Karpas-422 (cell line): ENCODE measurements at regions not wholly inside any gene's neighbourhood (a gene's known extent, or its start where the extent isn't known, plus 50 kb on each side); places are given as distances from the start of the nearest gene placed in this dataset.

Experiments used
- DNase-seq: peaks from one replicate; pipeline ENCODE4 v3.0.0-alpha.2; 2015
- H2AFZ ChIP-seq: fragments of 200-600 bp; sonication (generic); 2 replicates; pipeline ENCODE4 v1.6.1; 2014; ENCODE audit warnings: antibody characterized with exemption, low read length, mixed read lengths
- H3K27ac ChIP-seq: fragments of 200-600 bp; sonication (generic); 2 replicates; pipeline ENCODE4 v1.5.1; 2014; ENCODE audit warnings: mild to moderate bottlenecking, low read length, moderate library complexity
- H3K27me3 ChIP-seq: fragments of 200-600 bp; sonication (generic); 2 replicates; pipeline ENCODE4 v1.6.1; 2014; ENCODE audit warnings: low read length, mixed read lengths
- H3K36me3 ChIP-seq: fragments of 200-600 bp; sonication (generic); 2 replicates; pipeline ENCODE4 v1.6.1; 2014; ENCODE audit warnings: low read length, mixed read lengths; ENCODE audit not compliant: insufficient read depth
- H3K4me1 ChIP-seq: fragments of 200-600 bp; sonication (generic); 2 replicates; pipeline ENCODE4 v1.6.1; 2014; ENCODE audit warnings: mild to moderate bottlenecking, low read length, mixed read lengths
- H3K4me2 ChIP-seq: fragments of 200-600 bp; sonication (generic); 2 replicates; pipeline ENCODE4 v1.6.1; 2014; ENCODE audit warnings: low read length, low read depth, mild to moderate bottlenecking; ENCODE audit not compliant: poor library complexity, severe bottlenecking
- H3K4me3 ChIP-seq: fragments of 200-600 bp; sonication (generic); 2 replicates; pipeline ENCODE4 v1.5.1; 2014; ENCODE audit warnings: mild to moderate bottlenecking, antibody characterized with exemption, low read length, mixed read lengths
- H3K79me2 ChIP-seq: fragments of 200-600 bp; sonication (generic); 2 replicates; pipeline ENCODE4 v1.6.1; 2014; ENCODE audit warnings: mild to moderate bottlenecking, low read length, mixed read lengths
- H3K9ac ChIP-seq: fragments of 200-600 bp; sonication (generic); 2 replicates; pipeline ENCODE4 v1.6.0; 2014; ENCODE audit warnings: low read length
- H3K9me2 ChIP-seq: fragments of 200-600 bp; sonication (generic), shearing (Covaris generic); replicated peaks from 2 replicates; pipeline ENCODE4 v1.6.0; 2014; ENCODE audit warnings: mild to moderate bottlenecking, low read length, moderate library complexity; ENCODE audit not compliant: insufficient read depth
- H3K9me3 ChIP-seq: fragments of 300-700, 200-600 bp; sonication (generic); 2 replicates; pipeline ENCODE4 v1.6.1; 2014; ENCODE audit warnings: low read length, mixed read lengths
- H4K20me1 ChIP-seq: fragments of 200-600 bp; sonication (generic); 2 replicates; pipeline ENCODE4 v1.6.1; 2014; ENCODE audit warnings: mild to moderate bottlenecking, antibody characterized with exemption, low read length, low read depth; ENCODE audit not compliant: insufficient read depth

DNA sequence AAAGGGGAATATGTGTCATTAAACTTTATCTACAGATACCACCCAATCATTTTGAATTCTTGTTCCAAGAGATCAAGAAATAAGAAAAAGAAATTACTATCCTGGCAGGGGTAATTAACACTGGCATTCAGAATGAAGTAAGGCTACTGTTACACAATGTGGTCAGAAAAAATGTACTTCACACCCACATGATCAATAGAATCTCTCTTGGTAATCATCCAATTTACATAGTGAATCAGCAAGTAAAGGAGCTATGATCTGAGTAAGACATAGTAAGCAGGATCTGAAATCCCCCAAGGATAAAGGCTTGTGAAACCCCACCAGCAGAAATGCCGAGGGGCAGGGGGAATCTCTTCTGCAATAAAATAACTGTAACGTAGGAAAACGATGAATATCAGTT lies 466.5 kb downstream of the FAM181B start:
- H3K36me3 ChIP-seq, result no peaks in the 10 kb centered on the region
- no peak overlapping the region for H3K4me2 ChIP-seq
- H3K79me2 ChIP-seq, result no peaks in the 10 kb centered on the region
- no peaks in the 10 kb centered on the region for H3K27me3 ChIP-seq
- DNase-seq, result no peak
- no peak overlapping the region for H3K9ac ChIP-seq
- no peaks in the 10 kb centered on the region for H4K20me1 ChIP-seq
- H3K27ac ChIP-seq, result no peak overlapping the region
- no peaks in the 10 kb centered on the region for H3K9me2 ChIP-seq
- H3K9me3 ChIP-seq, result no peaks in the 10 kb centered on the region
- no peaks in the 10 kb centered on the region for H3K4me1 ChIP-seq
- H3K4me3 ChIP-seq, result no peak overlapping the region
- no peak overlapping the region for H2AFZ ChIP-seq

DNA sequence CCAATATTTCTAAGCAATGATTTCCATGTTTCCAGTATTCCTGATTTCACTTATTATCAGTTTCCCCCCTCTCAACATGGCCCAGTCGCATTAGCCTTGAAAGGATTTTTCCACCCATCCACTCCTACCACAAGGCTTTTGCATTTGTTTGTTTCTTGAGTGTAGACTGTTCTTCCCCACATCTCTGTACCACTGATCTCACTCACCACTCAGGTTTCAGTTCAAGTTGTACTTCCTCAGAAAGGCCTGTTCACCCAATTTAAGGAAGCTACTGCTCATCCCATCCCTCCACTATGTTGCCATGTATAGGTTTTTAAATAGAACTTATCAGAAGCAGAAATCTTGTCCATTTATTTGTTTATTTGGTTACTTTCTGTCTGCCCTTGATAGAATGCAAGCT lies 472.3 kb downstream of the FAM181B start:
- Histone ChIP-seq H3K4me3 (no peak overlapping the region), H3K9me2 (no peaks in the 10 kb centered on the region), H3K9me3 (no peaks in the 10 kb centered on the region), H3K9ac (no peak overlapping the region), H3K4me1 (no peaks in the 10 kb centered on the region), H4K20me1 (no peaks in the 10 kb centered on the region), H3K27me3 (no peaks in the 10 kb centered on the region), H3K79me2 (no peaks in the 10 kb centered on the region), H2AFZ (no peak overlapping the region), H3K36me3 (no peaks in the 10 kb centered on the region), H3K27ac (no peak overlapping the region), H3K4me2 (no peak overlapping the region)
- DNase-seq, result no peak

DNA sequence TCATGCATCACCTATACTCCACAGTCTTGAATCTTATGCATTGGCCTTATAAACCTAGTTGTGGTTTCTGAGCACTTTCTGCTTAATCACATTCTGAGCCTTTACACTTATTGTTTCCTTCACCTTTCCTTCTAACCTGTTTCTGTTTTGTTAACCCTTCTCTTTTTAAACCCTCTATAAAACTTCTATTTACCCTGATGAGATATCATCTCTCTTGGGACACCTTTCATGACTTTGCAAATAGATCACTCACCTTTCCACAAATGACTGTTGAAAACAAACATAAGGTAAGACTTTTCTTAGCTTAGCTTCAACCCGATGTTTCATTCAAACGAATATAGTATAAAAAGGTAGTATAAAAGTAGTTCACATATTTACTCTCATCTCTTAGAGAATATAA lies 483.6 kb downstream of the FAM181B start:
- Histone ChIP-seq H2AFZ (no peak overlapping the region), H3K79me2 (no peaks in the 10 kb centered on the region), H3K4me2 (no peak overlapping the region), H3K9ac (no peak overlapping the region), H3K4me3 (no peak overlapping the region), H4K20me1 (no peaks in the 10 kb centered on the region), H3K4me1 (no peaks in the 10 kb centered on the region), H3K27me3 (no peaks in the 10 kb centered on the region), H3K9me2 (no peaks in the 10 kb centered on the region), H3K27ac (no peak overlapping the region), H3K9me3 (no peaks in the 10 kb centered on the region), H3K36me3 (no peaks in the 10 kb centered on the region)
- DNase-seq, result no peak

DNA sequence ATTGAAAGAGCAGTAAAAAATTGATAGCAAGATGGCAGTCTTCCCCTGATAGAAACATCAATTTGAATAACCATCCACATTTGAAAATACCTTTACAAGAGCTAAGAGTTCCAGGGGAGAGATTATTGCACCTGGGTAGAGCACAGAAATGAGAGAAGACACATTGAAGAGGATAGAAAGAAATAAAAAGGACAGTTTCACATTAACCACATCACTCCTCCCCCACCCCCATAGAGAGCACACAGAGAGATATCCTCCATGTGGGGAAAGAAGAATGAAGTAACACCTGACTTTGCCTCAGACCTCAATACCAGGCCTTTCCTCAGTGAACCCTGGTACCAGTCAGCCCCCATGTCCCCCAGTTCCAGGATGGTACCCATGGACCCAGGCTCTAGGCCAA lies 486.7 kb downstream of the FAM181B start:
- H3K9ac ChIP-seq, result no peak overlapping the region
- no peaks in the 10 kb centered on the region for H4K20me1 ChIP-seq
- no peaks in the 10 kb centered on the region for H3K9me3 ChIP-seq
- H3K27ac ChIP-seq, result no peak overlapping the region
- no peaks in the 10 kb centered on the region for H3K9me2 ChIP-seq
- H3K79me2 ChIP-seq, result no peaks in the 10 kb centered on the region
- H3K4me2 ChIP-seq, result no peak overlapping the region
- H3K27me3 ChIP-seq, result no peaks in the 10 kb centered on the region
- H3K4me1 ChIP-seq, result no peaks in the 10 kb centered on the region
- no peak for DNase-seq
- H2AFZ ChIP-seq, result no peak overlapping the region
- no peaks in the 10 kb centered on the region for H3K36me3 ChIP-seq
- H3K4me3 ChIP-seq, result no peak overlapping the region

DNA sequence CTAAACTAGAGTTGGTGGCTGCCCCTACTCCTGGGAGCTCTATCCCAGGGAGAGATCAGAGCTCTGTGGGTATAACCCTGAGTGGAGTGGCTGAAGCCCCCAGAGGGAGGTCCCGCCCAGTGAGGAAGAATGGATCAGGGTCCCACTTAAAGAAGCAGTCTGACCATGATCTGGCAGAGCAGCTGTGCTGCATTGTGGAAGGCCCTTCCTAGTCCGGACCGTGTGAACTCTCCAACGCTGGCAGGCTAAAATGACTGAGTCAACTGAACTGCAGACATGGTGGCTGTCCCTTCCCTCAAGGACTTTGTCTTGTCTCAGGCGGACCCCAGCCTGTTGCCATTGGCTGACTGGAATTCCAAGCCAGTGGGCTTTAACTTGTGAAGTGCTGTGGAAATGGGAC lies 494.2 kb downstream of the FAM181B start:
- no peak overlapping the region for H2AFZ ChIP-seq

DNA sequence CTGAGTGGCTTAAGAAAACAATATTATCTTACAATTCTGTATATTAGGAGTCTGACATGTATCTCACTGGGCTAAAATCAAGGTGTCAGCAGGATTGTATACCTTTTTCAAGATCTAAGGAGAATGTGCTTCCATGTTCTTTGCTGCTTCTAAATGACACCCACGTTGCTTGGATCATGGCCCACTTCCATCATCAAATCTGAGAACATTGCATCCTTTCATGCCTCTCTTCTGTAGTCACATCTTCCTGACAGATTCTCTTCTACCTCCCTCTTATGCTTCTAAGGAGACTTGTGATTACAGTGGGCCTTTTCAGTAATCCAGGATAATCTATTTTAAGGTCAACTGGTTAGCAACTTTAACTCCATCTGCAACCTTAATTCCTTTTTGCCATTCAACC lies 499.4 kb downstream of the FAM181B start:
- Histone ChIP-seq H3K4me2 (no peak overlapping the region), H3K27ac (no peak overlapping the region), H3K9ac (no peak overlapping the region), H3K9me3 (no peaks in the 10 kb centered on the region), H3K4me3 (no peak overlapping the region), H3K27me3 (no peaks in the 10 kb centered on the region), H3K79me2 (no peaks in the 10 kb centered on the region), H3K4me1 (no peaks in the 10 kb centered on the region), H3K36me3 (no peaks in the 10 kb centered on the region), H3K9me2 (no peaks in the 10 kb centered on the region), H4K20me1 (no peaks in the 10 kb centered on the region), H2AFZ (no peak overlapping the region)
- DNase-seq, result no peak

More for the DNA sequence above, 494.2 kb downstream of the FAM181B start:
- H3K9ac ChIP-seq, result no peak overlapping the region
- H3K79me2 ChIP-seq, result no peaks in the 10 kb centered on the region
- H3K27ac ChIP-seq, result no peak overlapping the region
- no peak overlapping the region for H3K4me2 ChIP-seq
- no peak overlapping the region for H3K4me3 ChIP-seq
- no peak for DNase-seq
- H3K4me1 ChIP-seq, result no peaks in the 10 kb centered on the region
- no peaks in the 10 kb centered on the region for H3K27me3 ChIP-seq
- no peaks in the 10 kb centered on the region for H3K9me3 ChIP-seq
- no peaks in the 10 kb centered on the region for H4K20me1 ChIP-seq
- no peaks in the 10 kb centered on the region for H3K36me3 ChIP-seq
- no peaks in the 10 kb centered on the region for H3K9me2 ChIP-seq

GRCh38 chr11:82233201-82233600 lies 500.5 kb downstream of the FAM181B start:
- Histone ChIP-seq H3K79me2 (no peaks in the 10 kb centered on the region), H3K4me1 (no peaks in the 10 kb centered on the region), H3K9ac (no peak overlapping the region), H2AFZ (no peak overlapping the region), H3K4me2 (no peak overlapping the region), H3K4me3 (no peak overlapping the region), H3K27ac (no peak overlapping the region), H4K20me1 (no peaks in the 10 kb centered on the region), H3K27me3 (no peaks in the 10 kb centered on the region), H3K9me2 (no peaks in the 10 kb centered on the region), H3K36me3 (no peaks in the 10 kb centered on the region), H3K9me3 (no peaks in the 10 kb centered on the region)
- DNase-seq, result no peak

GRCh38 chr11:82229341-82229740 lies 504.3 kb downstream of the FAM181B start:
- no peaks in the 10 kb centered on the region for H3K79me2 ChIP-seq
- no peaks in the 10 kb centered on the region for H3K36me3 ChIP-seq
- no peaks in the 10 kb centered on the region for H3K4me1 ChIP-seq
- H3K9me2 ChIP-seq, result no peaks in the 10 kb centered on the region
- no peak overlapping the region for H3K27ac ChIP-seq
- H3K4me3 ChIP-seq, result no peak overlapping the region
- DNase-seq, result peak; percentile 80
- H3K27me3 ChIP-seq, result no peaks in the 10 kb centered on the region
- H4K20me1 ChIP-seq, result no peaks in the 10 kb centered on the region
- H3K9me3 ChIP-seq, result peaks cover under 1% of the 10 kb centered on the region; the same call in 1 of the 2 replicates
- H2AFZ ChIP-seq, result no peak overlapping the region
- H3K4me2 ChIP-seq, result no peak overlapping the region
- no peak overlapping the region for H3K9ac ChIP-seq

DNA sequence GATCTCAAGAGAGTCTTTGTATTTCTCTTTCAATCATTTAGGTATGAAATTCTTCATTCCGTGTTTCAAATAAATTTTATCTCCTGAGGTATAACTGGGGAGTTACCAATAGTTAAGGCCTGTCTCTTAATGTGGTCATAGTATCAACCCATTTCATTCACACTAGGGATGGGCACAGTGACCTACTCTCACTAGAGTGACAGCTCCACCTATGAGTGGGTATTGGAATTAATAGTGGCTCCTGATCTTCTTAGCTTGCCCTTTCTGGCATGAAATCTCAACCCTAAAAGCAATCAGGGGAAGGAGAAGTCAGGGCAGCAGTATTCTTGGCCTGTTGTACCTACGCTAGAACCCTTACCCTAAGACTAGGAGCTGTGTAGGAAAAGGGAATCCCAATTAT lies 507.7 kb downstream of the FAM181B start:
- Histone ChIP-seq H3K36me3 (no peaks in the 10 kb centered on the region; the same call in 1 of the 2 replicates), H3K9me3 (peaks cover 4% of the 10 kb centered on the region; the same call in 1 of the 2 replicates), H2AFZ (no peak overlapping the region), H4K20me1 (no peaks in the 10 kb centered on the region), H3K79me2 (no peaks in the 10 kb centered on the region), H3K4me1 (no peaks in the 10 kb centered on the region), H3K4me2 (no peak overlapping the region), H3K27ac (no peak overlapping the region), H3K27me3 (no peaks in the 10 kb centered on the region; the same call in 1 of the 2 replicates), H3K9ac (no peak overlapping the region), H3K9me2 (no peaks in the 10 kb centered on the region), H3K4me3 (no peak overlapping the region)
- peak; percentile 63 for DNase-seq
